ENCODE measurements at regions not wholly inside any gene's neighbourhood (a gene's known extent, or its start where the extent isn't known, plus 50 kb on each side); places are given as distances from the start of the nearest gene placed in this dataset.

DNA sequence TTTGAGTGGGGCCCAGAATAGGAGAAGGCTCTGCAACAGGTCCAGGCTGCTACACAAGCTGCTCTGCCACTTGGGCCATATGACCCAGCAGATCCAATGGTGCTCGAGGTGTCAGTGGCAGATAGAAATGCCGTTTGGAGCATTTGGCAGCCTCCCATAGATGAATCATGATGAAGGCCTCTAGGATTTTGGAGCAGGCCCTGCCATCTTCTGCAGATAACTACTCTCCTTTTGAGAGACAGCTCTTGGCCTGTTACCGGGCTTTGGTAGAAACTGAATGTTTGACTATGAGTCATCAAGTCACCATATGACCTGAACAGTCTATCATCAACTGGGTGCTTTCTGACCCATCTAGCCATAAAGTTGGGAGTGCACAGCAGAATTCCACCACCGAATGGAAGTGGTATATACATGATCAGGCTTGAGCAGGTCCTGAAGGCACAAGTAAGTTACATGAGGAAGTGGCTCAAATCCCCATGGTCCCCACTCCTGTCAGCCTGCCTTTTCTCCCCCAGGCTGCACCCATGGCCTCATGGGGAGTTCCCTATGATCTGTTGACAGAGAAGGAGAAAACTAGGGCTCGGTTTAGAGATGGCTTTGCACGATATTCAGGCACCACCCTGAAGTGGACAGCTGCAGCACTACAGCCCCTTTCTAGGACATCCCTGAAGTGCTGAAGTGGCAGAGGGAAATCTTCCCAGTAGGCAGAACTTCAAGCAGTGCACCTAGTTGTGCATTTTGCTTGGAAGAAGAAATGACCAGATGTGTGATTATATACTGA, 971.4 kb downstream of the MCTP2 start:
- TF ChIP-seq CTCF (IDR thresholded peaks at IDR 0.05): no peak

DNA sequence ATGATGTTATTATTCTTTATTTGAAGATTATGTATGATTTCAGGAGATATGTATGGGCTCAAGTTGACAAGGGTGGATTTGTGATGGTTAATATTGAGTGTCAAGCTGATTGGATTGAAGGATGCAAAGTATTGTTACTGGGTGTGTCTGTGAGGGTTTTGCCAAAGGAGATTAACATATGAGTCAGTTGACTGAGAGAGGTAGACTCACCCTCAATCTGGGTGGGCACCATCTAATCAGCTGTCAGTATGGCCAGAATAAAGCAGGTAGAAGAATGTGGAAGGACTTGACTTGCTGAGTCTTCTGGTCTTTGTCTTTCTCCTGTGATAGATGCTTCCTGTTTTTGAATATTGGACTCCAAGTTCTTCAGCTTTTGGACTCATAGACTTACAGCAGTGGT, 973.7 kb downstream of the MCTP2 start:
- no peak for TF ChIP-seq CTCF (IDR thresholded peaks at IDR 0.05)

DNA sequence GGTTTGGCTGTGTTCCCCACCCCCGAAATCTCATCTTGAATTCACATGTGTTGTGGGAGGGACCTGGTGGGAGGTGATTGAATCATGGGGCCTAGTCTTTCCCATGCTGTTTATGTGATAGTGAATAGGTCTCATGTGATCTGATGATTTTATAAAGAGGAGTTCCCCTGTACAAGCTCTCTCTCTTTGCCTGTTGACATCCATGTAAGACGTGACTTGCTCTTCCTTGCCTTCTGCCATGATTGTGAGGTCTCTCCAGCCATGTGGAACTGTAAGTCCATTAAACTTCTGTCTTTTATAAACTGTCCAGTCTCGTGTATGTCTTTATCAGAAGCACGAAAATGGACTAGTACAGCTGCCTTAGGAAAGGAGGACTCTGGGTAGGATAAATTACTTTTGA, 976.7 kb downstream of the MCTP2 start:
- TF ChIP-seq CTCF (IDR thresholded peaks at IDR 0.05): no peak

- no peak for TF ChIP-seq CTCF (IDR thresholded peaks at IDR 0.05)
Observed at GRCh38 chr15:95208988-95209387, 977.6 kb downstream of the MCTP2 start.

GRCh38 chr15:95210436-95210981, 979.1 kb downstream of the MCTP2 start:
- TF ChIP-seq CTCF (IDR thresholded peaks at IDR 0.05): no peak

- no peak for TF ChIP-seq CTCF (IDR thresholded peaks at IDR 0.05)
Observed at GRCh38 chr15:95215017-95215416, 983.7 kb downstream of the MCTP2 start.

DNA sequence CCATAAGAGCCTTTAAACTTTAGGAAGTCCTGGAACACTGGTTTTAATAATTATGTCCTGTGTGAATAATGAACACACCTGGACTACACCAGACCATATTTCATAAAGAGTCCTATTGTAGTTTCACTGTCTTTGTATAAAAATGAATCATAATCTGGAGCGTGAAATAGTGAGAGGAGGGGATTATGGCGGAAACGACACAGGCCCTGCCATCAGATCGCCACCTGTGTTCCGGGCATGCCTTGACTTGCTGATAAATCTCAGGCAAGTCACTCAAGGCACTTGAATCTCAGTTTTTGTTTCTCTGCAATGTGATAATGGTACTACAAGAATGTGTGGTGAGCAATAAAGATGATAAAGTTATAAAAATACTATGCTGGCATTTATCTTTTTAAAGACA, 995.5 kb downstream of the MCTP2 start:
- TF ChIP-seq CTCF (IDR thresholded peaks at IDR 0.05): no peak
